Loucy (cell line): ENCODE measurements at regions not wholly inside any gene's neighbourhood (a gene's known extent, or its start where the extent isn't known, plus 50 kb on each side); places are given as distances from the start of the nearest gene placed in this dataset.

Source experiments
- EZH2phosphoT487 ChIP-seq: fragments of 200-600 bp; IDR thresholded peaks from 2 replicates; pipeline ENCODE4 v1.6.1; 2018; ENCODE audit warnings: antibody characterized with exemption, mild to moderate bottlenecking, moderate library complexity, borderline replicate concordance
- TF ChIP-seq, protein P1 (sequence below): fragments of 200-600 bp; sonication (generic); conservative IDR thresholded peaks from 2 replicates; pipeline ENCODE4 v1.5.1; 2014; ENCODE audit warnings: mild to moderate bottlenecking, antibody characterized with exemption, low read length

DNA sequence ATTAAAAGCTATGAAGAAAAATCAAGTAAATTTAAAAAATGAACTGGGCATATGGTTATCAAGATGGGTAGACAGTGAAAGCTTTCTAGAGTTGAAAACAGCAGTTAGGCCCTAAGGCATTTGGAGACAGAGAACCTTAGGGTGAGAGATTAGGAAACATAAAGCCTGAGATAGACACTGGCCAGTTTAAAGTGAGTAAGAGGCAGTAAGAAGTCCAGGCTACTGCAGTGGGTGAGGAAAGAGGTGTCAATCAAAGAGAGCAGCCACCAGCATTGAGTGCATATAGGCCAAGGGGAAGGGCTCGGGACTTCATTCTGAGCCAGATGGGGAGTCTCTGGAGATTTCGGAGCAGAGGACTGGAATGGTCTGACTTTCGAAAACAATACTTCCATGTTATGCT, 1360.5 kb upstream of the ADGRL4 start:
- TF ChIP-seq, protein P1, sequence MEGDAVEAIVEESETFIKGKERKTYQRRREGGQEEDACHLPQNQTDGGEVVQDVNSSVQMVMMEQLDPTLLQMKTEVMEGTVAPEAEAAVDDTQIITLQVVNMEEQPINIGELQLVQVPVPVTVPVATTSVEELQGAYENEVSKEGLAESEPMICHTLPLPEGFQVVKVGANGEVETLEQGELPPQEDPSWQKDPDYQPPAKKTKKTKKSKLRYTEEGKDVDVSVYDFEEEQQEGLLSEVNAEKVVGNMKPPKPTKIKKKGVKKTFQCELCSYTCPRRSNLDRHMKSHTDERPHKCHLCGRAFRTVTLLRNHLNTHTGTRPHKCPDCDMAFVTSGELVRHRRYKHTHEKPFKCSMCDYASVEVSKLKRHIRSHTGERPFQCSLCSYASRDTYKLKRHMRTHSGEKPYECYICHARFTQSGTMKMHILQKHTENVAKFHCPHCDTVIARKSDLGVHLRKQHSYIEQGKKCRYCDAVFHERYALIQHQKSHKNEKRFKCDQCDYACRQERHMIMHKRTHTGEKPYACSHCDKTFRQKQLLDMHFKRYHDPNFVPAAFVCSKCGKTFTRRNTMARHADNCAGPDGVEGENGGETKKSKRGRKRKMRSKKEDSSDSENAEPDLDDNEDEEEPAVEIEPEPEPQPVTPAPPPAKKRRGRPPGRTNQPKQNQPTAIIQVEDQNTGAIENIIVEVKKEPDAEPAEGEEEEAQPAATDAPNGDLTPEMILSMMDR: no peak
- no peak for TF ChIP-seq EZH2phosphoT487
